HG02678 (cell line): ENCODE measurements at regions not wholly inside any gene's neighbourhood (a gene's known extent, or its start where the extent isn't known, plus 50 kb on each side); places are given as distances from the start of the nearest gene placed in this dataset.
"Not testable (repeated sequence)": the region's sequence is repeated elsewhere in the genome, so short reads cannot be mapped to it uniquely, and the experiment has no call there.

Source experiments
- ATAC-seq: cut with Tn5 transposase; IDR thresholded peaks from one replicate; pipeline ENCODE4 v1.9.1; 2021; ENCODE audit warnings: mild to moderate bottlenecking, moderate library complexity; ENCODE audit not compliant: unreplicated experiment

DNA sequence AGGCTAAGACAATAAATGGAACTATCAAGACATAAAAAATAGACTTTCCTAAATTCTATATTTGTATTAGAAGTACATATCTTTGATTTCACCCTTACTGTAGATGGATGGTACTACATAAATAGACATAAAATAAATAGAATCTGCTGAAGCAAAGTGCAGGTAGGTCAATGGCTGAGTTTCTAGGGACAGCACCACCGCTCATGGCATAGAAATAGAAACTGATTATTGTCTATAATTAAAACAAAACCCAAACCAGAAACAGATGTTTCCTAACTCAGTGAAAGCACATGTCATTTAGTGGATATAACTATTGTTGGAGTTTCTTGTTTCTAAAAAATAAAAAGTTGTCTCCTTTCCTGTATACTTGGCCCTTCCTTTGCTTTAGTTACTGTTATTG is 387.3 kb upstream of the ADGRL3 start:
- no peak for ATAC-seq

DNA sequence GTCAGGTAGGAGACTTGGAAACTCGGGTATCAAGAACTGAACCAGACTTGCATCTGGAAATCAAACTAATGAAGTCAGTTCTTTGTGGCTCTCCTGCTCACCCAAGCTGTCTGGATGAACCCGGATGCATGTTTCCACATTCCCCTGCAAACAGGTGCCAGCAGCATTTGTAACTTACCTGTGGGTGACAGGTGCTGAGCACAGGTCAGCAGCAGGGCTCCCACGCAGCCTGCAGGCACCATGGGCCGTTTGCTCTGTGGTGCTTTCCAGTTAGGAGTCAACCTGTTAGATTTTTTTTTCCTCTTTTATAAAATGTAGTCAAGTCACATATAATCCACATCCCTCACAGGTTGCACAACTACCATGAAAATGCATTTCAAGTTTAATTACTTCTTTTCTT is 385.6 kb upstream of the ADGRL3 start:
- no peak for ATAC-seq

DNA sequence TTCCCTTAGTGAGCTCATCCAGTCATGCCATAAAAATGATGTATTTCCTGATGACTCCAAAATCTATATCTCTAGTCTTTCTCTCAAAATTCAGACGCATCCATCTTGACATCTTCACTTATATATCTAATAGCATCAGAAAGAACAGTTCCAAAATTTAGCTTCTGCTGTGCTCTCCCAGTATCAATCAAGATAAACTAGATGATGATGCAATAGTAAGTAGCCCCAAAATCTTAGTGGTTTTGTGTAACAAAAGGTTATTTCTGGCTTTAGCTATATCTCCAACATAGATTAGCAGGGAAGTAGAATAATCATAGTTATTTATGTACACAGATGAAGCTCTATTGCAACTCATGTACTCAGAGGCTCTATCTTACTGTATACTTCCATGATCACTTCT is 382.5 kb upstream of the ADGRL3 start:
- no peak for ATAC-seq

DNA sequence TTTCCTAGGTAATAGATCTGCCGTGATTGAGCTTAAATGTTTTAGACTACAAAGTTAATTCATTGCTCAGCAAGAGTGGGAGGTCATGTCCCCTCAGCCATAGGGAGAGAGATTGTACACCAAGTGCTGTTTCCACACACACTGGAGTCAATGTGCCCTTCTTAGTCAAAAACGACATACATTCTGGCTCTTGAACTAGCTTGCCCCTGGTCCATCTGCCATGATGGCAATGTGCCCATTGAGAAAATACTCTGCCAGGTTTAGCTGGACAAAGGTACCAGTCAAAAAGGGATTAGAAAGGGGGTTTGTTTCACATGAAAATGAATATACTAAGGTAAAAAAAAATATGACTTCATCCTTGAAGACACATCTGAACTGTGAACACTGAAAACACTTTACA is 377.1 kb upstream of the ADGRL3 start:
- ATAC-seq: no peak

DNA sequence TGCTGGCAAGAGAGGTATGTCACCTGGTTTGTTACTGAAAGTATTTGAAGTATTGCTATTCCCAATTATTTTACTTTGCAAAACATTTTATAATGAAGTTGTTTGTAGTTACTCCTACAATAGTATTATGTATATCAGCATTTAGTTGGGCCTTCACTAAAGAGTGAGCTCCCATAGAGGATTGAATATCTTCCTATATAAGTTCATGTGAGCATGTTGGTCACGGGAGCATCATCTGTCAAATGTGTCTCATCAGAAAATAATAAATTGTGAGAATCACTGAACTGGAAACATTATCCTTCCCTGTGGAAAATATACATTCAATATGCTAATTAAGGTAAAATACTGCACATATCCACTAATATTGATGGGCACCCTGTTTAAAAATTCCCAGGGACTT is 360.1 kb upstream of the ADGRL3 start:
- no peak for ATAC-seq

DNA sequence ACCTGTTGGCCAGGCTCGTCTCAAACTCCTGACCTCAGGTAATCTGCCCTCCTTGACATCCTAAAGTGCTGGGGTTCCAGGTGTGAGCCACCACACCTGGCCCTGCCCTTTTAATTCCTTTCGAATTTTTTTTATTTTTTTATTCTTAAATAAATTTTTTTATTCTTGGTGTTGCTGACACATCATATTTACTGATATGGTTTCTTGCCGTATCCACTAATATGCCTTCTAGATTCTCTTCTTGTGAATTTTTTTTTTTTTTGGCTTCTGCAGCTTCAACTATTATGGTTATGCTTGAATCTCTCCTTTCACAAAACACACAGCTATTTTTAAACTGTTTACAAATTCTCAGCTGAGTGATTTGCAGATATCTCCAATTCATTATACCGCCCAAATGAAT is 353.4 kb upstream of the ADGRL3 start:
- no peak for ATAC-seq

DNA sequence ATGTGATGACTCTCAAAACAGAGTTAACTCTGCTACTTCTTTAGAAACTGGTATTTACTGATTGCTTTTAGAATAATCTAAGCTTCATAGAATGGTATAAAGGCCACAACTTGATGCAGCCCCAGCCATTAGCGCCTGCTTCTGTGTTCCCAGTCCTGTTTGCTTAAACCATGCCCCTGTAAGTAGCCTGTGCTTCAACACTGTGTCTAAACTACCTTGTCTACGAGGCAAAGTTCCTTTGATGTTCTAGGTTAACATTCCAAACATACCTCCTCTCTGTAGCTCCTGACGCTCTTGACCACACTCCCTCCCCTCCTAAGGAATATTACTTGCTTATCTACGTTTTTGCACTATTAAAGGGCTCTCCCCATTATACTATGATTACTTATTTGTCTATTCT is 352.5 kb upstream of the ADGRL3 start:
- no peak for ATAC-seq

DNA sequence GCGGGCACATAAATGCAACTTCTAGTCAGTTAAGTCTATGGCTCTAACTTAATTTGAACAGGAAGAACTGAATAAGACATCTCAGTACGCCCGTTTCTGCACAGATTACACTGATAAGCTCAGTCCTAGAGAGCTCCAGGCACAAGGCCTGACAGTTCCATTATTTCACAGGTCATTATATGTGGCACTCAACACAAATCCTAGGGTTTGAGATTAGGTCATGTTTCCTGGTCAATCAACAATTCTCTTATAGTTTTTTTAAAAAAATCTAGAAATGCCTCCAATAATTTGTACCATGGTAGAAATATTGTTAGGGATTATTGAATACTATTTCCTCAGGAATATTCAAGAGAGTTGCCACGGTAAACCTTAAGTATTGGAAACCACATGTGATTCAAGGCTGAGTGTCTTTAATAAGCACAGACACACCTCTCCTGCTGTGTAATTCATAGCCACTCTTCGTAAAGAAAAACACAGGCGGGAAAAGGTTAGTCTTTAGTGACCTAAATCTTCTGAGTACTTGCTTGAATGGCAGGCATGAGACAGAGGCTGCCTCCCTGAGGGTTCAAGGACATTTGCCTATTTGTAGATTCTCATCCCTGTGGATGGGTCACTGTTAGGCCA is 342.9 kb upstream of the ADGRL3 start:
- ATAC-seq: no peak

DNA sequence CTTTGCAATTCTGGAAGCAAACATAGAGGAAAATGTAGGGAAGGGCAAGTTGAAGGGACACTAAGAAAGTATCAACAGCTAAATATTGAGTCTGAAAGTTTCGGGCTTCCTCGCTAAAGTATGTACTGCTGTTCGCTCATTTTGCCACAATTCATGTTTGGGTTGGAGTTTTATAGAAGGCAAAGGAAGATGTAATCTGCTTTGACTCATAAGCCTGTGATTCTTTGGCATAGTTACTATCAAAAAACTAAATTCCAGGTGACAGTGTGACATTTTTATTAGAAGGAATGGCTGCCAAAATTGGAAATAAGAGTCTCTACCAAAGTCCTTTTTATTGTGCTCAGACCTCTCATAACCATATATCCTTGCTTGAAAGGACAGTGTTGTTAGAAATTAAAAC is 336.7 kb upstream of the ADGRL3 start:
- ATAC-seq: no peak

DNA sequence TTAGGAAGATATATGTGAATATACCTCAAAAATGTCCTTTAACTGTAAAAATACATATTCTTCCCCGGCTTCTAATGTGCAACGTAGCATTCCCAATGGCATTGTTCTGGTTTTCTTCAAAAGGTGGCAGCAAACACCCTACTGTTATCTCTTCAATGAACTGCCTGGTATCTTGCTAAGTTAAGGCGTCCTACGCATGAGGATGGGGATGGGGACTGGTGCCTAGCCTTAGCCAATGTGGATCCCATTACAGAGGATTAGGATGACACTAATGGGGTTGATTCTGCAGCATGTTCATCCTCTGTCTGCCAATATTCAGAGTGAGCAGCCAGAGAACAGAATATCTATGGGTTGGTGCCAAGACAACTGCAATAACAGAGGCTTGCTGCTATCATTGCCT is 334.9 kb upstream of the ADGRL3 start:
- ATAC-seq: no peak

DNA sequence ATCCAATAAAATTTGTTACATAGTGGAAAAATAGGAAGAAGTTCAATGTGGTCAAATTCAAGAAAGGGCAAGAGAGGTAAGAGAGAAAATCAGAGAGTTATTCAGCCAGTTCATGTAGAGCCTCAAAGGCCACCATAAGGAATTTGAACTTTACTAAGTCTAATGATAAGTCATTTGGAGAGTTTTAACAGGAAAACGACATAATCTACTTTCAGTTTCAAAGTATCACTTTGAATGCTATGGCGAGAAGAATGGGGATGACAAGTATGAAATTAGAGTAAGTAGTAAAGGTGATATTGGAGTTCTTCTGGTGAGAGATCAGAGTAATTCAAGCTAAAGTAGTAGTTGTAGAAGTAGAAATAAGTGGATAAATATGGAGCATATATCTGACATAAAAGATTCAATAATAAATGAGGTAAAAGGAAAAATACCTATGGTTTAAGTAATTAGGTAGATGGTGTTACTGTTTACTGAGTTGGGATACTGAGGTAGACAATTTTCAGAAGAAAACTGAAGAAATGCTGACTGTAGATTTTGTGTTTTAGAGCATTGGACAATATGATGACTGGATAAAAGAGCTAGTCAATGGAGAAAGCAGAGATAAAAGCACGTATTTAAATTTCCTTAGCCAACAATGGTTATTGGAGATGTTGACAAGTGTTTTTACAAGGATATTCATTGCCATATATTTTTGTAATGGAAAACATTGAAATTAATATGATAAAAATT is 331.7 kb upstream of the ADGRL3 start:
- no peak for ATAC-seq

DNA sequence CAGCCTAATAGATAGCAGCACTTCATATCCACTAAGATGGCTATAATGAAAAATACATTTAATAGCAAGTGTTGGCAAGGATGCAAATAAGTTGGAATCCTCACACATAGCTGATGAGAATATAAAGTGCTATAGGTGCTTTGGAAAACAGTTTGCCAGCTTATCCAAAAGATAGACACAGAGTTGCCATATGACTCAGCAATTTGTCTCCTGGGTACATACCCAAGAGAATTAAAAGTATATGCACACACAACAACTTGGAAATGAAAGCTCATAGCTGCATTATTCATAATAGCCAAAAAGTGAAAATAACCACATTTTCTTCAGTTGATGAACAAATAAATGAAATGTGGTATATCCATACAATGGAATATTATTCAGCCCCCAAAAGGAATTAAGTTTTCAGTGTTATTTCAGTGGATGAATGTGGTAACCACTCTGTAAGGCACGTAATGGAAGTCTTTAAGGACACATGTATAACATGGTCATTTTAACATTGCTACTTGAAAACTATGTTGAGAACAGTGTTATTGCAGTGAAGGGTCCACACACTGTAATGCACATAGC is 320.9 kb upstream of the ADGRL3 start:
- ATAC-seq: no peak

DNA sequence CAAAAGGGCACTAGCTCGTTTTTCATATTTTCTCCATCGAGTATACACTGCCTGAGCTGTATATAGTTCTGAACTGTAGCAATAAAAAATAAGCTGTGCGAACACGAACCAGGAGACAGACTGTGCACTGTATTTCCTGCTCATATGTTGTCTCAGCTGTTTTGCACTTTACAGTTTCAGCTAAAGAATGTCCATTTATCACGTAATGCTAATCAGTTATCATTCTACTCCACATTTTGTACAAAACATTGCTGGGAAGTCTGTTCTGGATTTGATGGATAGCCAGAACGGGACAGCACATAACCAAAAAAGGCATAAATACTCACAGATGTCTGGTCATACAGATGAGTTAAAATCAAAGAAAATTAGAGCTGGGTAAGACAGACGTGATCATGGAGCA is 315.5 kb upstream of the ADGRL3 start:
- ATAC-seq: no peak

DNA sequence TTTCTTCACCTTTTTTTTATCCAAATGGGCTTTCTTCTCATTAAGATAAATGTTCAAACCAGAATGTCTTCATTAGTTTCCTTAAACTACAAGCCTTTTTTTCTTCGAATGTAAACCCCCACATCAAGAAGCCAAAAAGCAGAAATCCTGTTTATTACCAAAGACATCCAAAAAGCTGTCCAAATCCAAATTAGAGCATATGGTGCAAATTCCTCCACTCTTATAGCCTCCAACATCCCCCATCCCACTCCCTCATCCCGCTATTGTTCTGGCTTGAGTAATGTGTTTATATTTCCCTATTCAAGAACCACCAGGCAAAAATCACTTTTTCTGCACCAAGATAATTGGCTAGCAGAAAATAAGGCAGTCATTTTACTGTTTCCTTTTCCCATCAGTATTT is 315.1 kb upstream of the ADGRL3 start:
- no peak for ATAC-seq

DNA sequence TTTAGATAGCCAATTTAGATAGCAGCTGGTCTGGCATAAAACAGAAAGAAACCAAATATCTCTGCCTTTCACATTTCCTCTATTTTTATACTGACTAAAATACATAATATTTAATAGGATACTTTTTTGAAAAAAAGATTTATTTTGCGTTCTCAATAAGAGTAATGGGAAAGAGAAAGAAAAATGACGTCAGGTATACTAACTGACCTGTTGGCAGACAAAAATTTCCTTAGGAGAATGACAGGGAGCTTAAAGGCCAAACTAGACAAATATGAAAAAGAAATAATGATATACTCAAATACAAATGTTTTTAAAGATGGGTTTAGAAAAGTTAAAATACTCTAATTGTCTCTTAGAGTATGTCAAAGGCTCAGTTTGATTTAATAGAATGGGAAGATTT is 309.4 kb upstream of the ADGRL3 start:
- ATAC-seq: no peak

DNA sequence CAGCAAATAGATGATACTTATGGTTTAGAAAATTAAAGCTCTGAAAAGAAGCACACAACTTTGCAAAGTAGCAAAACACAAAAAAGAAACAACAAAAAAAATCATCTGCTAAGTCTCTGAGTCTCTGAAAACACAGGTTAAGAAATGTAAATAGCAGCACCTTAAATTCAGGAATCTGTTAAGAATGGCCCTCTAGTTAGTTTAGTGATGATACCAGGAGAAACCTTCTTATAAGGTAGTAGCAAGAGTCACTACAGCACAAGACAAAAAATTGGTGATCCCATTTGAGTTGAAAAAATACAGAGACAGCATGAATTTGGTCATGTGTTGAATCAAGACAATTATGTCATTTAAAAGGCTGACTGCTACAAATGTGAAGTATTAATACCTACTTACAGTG is 308.2 kb upstream of the ADGRL3 start:
- ATAC-seq: no peak

DNA sequence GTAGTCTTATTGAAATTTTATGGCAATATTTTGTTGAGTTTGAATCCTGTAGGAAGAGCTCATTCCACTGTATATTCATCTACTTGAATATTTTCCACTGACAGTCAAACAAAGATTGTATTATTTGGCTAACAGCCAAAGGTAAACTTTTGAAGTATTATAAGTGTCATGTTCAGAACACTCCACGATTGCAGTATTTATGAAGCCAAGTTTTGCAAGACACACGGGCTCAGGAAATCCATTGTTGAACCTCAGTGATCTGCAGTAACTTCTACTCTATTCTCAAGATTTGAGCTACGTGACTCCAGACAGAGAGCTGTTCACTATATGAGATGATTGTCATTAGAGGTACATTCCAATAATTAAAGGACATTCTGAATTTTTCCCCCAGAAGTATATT is 302.7 kb upstream of the ADGRL3 start:
- ATAC-seq: no peak

DNA sequence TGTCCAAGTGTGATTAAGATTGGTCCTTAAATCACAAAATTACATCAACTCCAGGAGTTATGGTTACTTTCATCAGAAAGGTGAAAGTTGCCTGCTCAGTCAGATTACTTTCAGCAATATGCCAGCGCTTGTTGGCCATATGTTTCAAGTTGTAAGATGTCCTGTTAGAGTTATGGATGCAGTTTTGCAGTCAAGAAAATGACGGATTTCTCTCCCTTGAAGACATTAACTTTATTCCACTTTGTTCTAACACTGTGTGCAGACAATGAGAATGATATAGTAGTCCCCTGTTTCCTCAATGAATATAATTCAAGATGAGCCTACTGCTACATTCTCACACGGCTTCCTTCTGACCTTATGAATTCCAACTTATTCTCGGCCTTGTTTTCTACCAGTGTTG is 295.0 kb upstream of the ADGRL3 start:
- ATAC-seq: no peak

DNA sequence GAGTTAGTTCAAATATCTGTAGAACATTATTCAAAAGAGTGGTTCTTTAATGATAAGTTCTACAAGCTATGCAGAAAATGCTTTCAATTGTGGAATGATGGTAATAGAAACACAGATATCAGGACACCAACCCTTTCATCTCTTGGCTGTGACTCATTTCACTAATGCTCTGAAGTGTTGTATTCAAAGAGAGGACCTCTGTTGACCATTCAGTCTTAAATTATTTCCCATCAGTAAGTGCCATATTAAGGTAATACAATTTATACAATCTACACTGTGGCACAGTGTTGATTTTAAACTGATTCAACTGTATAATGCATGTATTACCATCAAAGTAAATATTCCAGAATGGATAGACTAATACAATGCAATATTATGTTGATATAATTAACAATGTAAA is 289.0 kb upstream of the ADGRL3 start:
- no peak for ATAC-seq

DNA sequence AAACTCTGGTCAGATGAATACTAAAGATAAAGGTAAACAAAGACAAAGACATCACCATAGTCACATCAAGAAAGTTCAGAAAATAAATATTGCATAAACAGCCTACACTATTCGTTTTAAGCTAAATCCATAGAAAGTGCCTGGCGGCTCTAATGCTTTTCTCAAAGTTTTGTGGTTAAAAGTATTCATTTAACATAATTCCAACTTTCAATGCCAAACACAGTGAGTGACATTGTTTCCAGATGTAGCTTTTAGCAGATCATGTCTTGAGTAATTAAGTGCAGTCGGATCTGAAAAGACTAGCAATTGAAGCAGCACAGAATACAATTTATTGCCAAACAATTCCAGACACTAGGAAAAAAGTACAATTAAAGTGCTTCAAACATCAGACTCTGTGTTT is 287.1 kb upstream of the ADGRL3 start:
- ATAC-seq: no peak

DNA sequence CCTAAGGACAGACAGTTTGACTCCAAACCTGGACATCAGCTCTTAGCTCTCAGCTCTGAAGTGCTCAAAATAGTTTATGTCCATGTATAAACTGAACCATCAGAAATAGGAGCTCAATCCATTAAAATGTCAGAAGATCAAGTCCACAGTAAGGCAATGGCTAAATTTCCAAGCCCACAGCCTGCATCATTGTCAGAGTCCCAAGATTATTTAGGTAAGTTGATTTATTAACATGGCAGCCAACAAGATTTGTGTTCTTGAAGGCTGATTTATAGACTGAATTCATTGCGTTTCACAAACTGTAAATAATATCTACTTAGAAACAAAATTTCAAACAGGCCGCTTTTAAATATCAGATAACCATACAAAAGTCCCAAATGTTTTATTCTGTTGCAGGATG is 286.5 kb upstream of the ADGRL3 start:
- ATAC-seq: no peak

DNA sequence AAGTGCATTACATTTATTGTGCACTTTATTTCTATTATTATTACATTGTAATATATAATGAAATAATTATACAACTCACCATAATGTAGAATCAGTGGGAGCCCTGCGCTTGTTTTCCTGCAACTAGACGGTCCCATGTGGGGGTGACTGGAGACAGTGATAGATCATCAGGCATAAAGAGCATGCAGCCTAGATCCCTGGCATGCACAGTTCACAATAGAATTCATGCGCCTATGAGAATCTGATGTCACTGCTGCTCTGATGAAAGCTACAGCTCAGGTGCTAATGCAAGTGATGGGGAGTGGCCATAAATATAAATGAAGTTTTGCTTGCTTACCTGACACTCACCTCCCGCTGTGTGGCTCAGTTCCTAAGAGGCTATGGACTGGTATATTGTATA is 278.4 kb upstream of the ADGRL3 start:
- ATAC-seq: not testable (repeated sequence)

DNA sequence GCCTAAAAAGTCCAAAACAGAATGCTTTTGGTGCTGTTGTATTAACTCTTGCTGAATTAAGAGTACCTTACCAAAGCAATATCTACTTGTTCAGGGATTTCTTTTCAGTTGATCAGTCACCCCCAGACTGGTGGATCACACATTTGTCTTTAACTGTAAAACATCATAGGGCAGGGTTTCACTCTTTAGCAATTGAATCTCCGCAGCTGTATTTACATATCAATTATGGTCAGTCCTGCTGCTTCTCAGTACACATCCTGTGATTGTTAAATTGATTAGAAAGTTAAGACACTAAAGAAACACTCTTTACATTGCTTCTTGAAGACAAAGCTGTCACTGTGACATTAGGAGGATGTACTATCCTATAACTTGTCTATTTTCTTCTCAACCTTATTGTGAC is 277.1 kb upstream of the ADGRL3 start:
- ATAC-seq: no peak
